Fibroblast of lung (primary cell): ENCODE measurements at regions not wholly inside any gene's neighbourhood (a gene's known extent, or its start where the extent isn't known, plus 50 kb on each side); places are given as distances from the start of the nearest gene placed in this dataset.
A peak's percentile ranks its signal among the peaks of the same experiment; 100 is the strongest.

Experiments used
- DNase-seq, 2 donors: peaks; one replicate each; pipeline versions ENCODE4 v3.0.0 to v3.0.0-alpha.2; 2010; ENCODE audit warnings: low read depth in 2 of 2
- H2AFZ ChIP-seq: 2 replicates; pipeline ENCODE4 v1.5.1; 2012; ENCODE audit warnings: low read length, control low read depth, inconsistent platforms
- H3K27ac ChIP-seq: 2 replicates; pipeline ENCODE4 v1.5.1; 2011; ENCODE audit warnings: low read length, control low read depth; ENCODE audit not compliant: insufficient read depth
- H3K27me3 ChIP-seq: 2 replicates; pipeline ENCODE4 v1.5.1; 2011; ENCODE audit warnings: mild to moderate bottlenecking, low read length; ENCODE audit not compliant: control insufficient read depth, insufficient read depth
- H3K36me3 ChIP-seq: 2 replicates; pipeline ENCODE4 v1.5.1; 2011; ENCODE audit warnings: low read length; ENCODE audit not compliant: control insufficient read depth, insufficient read depth
- H3K4me1 ChIP-seq: 2 replicates; pipeline ENCODE4 v1.5.1; 2011; ENCODE audit warnings: low read length; ENCODE audit not compliant: control insufficient read depth, insufficient read depth; ENCODE audit errors: extremely low read depth
- H3K4me2 ChIP-seq: 2 replicates; pipeline ENCODE4 v1.5.1; 2011; ENCODE audit warnings: low read length, control low read depth; ENCODE audit not compliant: insufficient read depth; ENCODE audit errors: extremely low read depth
- H3K4me3 ChIP-seq, 4 experiments: fragments of 200-600 bp in 1 of 4; sonication (generic) in 1 of 4; replicated peaks in 1 of 4; 2 replicates each; pipeline ENCODE4 v1.5.1; 2011 to 2016; ENCODE audit warnings: low read length in 4 of 4, low read depth in 3 of 4, mild to moderate bottlenecking in 3 of 4, control low read depth in 2 of 4, inconsistent platforms in 1 of 4, mixed read lengths in 1 of 4; ENCODE audit not compliant: insufficient read depth in 1 of 4; ENCODE audit errors: control extremely low read depth in 1 of 4
- H3K79me2 ChIP-seq: 2 replicates; pipeline ENCODE4 v1.5.1; 2012; ENCODE audit warnings: mild to moderate bottlenecking, low read length, inconsistent platforms; ENCODE audit not compliant: control insufficient read depth, insufficient read depth
- H3K9ac ChIP-seq: 2 replicates; pipeline ENCODE4 v1.5.1; 2011; ENCODE audit warnings: mild to moderate bottlenecking, low read length, control low read depth; ENCODE audit not compliant: insufficient read depth
- H3K9me3 ChIP-seq: 2 replicates; pipeline ENCODE4 v1.5.1; 2012; ENCODE audit warnings: low read depth, low read length; ENCODE audit not compliant: control insufficient read depth, insufficient read depth
- H4K20me1 ChIP-seq: 2 replicates; pipeline ENCODE4 v1.5.1; 2011; ENCODE audit warnings: low read length; ENCODE audit not compliant: control insufficient read depth, insufficient read depth; ENCODE audit errors: extremely low read depth
- CTCF ChIP-seq, 2 donors: IDR thresholded peaks in 1 of 2; conservative IDR thresholded peaks in 1 of 2; 1 replicate in 1 of 2; 2 replicates in 1 of 2; pipeline ENCODE4 v1.5.1; 2011 to 2012; ENCODE audit warnings: low read length in 2 of 2, control low read depth in 1 of 2, inconsistent platforms in 1 of 2, low read depth in 1 of 2, mild to moderate bottlenecking in 1 of 2
- EZH2 ChIP-seq: IDR thresholded peaks from 2 replicates; pipeline ENCODE4 v1.5.1; 2012; ENCODE audit warnings: low read length, control low read depth, mild to moderate bottlenecking; ENCODE audit errors: missing control alignments

GRCh38 chr9:35552837-35553236 lies 52.2 kb upstream of the TESK1 start:
- DNase-seq = peak in 1 of 2 donors; percentile 56

GRCh38 chr9:35553670-35554543 lies 51.2 kb upstream of the TESK1 start:
- peak; percentile 60 to 84 for DNase-seq
- Histone ChIP-seq H3K9me3 (no peaks in the 10 kb centered on the region), H3K4me1 (peaks cover 5% of the 10 kb centered on the region), H3K4me2 (no peak overlapping the region), H3K27me3 (no peaks in the 10 kb centered on the region), H3K79me2 (peaks cover 35% of the 10 kb centered on the region), H3K36me3 (peaks cover 24% of the 10 kb centered on the region), H4K20me1 (no peaks in the 10 kb centered on the region), H3K27ac (no peak overlapping the region), H2AFZ (no peak overlapping the region), H3K9ac (no peak overlapping the region), H3K4me3 (no peak overlapping the region)
- TF ChIP-seq CTCF (conservative IDR thresholded peaks at IDR 0.05 in 1 of 2, IDR thresholded peaks at IDR 0.05 in 1 of 2; ENCODE audit: low read depth in 1 of 2, low read length in 2 of 2) = peak; percentile 85 to 86
- TF ChIP-seq EZH2 = no peak

More at GRCh38 chr9:35552837-35553236, 52.2 kb upstream of the TESK1 start:
- Histone ChIP-seq H3K27me3 (no peaks in the 10 kb centered on the region), H4K20me1 (no peaks in the 10 kb centered on the region), H3K4me1 (peaks cover 10% of the 10 kb centered on the region), H3K79me2 (peaks cover 43% of the 10 kb centered on the region), H2AFZ (no peak overlapping the region), H3K4me3 (no peak overlapping the region), H3K27ac (no peak overlapping the region), H3K36me3 (peaks cover 25% of the 10 kb centered on the region), H3K4me2 (no peak overlapping the region), H3K9ac (no peak overlapping the region), H3K9me3 (no peaks in the 10 kb centered on the region)
- TF ChIP-seq EZH2 = no peak
- TF ChIP-seq CTCF (conservative IDR thresholded peaks at IDR 0.05 in 1 of 2, IDR thresholded peaks at IDR 0.05 in 1 of 2; ENCODE audit: low read depth in 1 of 2, low read length in 2 of 2) = no peak

- Histone ChIP-seq H3K4me2 (no peak overlapping the region), H3K9ac (no peak overlapping the region), H3K79me2 (peaks cover 27% of the 10 kb centered on the region), H3K36me3 (peaks cover 30% of the 10 kb centered on the region), H3K4me1 (peaks cover 5% of the 10 kb centered on the region), H4K20me1 (no peaks in the 10 kb centered on the region), H3K27me3 (no peaks in the 10 kb centered on the region), H3K27ac (no peak overlapping the region), H2AFZ (no peak overlapping the region), H3K9me3 (no peaks in the 10 kb centered on the region), H3K4me3 (no peak overlapping the region)
- no peak for DNase-seq
- TF ChIP-seq CTCF (conservative IDR thresholded peaks at IDR 0.05 in 1 of 2, IDR thresholded peaks at IDR 0.05 in 1 of 2; ENCODE audit: low read depth in 1 of 2, low read length in 2 of 2) (no peak), EZH2 (no peak)
Measured at GRCh38 chr9:35555246-35555701, 49.8 kb upstream of the TESK1 start.
